ENCODE measurements at regions not wholly inside any gene's neighbourhood (a gene's known extent, or its start where the extent isn't known, plus 50 kb on each side); places are given as distances from the start of the nearest gene placed in this dataset.

GRCh38 chr6:167238146-167238693, 52.9 kb upstream of the UNC93A start:
- TF ChIP-seq CTCF (IDR thresholded peaks at IDR 0.05) = no peak

GRCh38 chr6:167238694-167239467, 52.2 kb upstream of the UNC93A start:
- no peak for TF ChIP-seq CTCF (IDR thresholded peaks at IDR 0.05)

DNA sequence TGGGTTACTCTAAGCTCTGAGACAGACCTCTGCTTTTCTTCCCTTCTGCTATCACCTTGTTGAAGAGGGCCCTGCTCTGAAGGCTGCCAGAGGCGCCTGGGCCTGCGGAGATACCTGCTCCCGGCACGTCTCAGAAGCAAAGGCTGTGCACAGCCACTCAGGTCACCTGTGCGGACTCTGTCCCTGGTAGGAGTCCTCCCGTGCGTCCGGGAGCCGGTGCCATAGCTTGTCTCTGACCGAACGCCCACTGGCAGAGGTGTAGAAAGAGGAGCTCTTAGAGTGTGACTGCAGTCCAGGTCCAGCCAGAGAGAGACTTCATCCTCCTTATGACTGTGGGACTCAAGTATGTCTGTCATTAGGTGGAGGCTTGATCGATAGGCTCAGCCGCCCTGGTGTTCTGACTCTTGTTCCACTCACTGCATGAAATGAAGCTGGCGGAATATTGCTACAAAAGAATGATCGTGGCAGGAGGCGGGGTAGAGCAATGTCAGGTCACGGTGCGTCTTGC, 51.0 kb upstream of the UNC93A start:
- TF ChIP-seq CTCF (IDR thresholded peaks at IDR 0.05) = no peak

All from LNCAP (cell line).